Mesodermal cell (in vitro differentiated cells): ENCODE measurements at regions not wholly inside any gene's neighbourhood (a gene's known extent, or its start where the extent isn't known, plus 50 kb on each side); places are given as distances from the start of the nearest gene placed in this dataset.
"Not testable (repeated sequence)": the region's sequence is repeated elsewhere in the genome, so short reads cannot be mapped to it uniquely, and the experiment has no call there.

Experiments used
- H3K27ac ChIP-seq: 2 replicates; pipeline ENCODE4 v1.7.0; 2013; ENCODE audit warnings: mild to moderate bottlenecking, low read depth, low read length, moderate library complexity; ENCODE audit not compliant: severe bottlenecking
- H3K36me3 ChIP-seq: 2 replicates; pipeline ENCODE4 v1.7.1; 2013; ENCODE audit warnings: mild to moderate bottlenecking, low read length, moderate library complexity; ENCODE audit not compliant: control insufficient read depth, insufficient read depth
- H3K4me1 ChIP-seq: one replicate; pipeline ENCODE4 v1.7.1; 2013; ENCODE audit warnings: mild to moderate bottlenecking, low read length; ENCODE audit not compliant: insufficient read depth, control insufficient read depth, poor library complexity, severe bottlenecking
- H3K4me3 ChIP-seq: 2 replicates; pipeline ENCODE4 v1.7.0; 2013; ENCODE audit warnings: low read length, control low read depth, mild to moderate bottlenecking; ENCODE audit not compliant: insufficient read depth, poor library complexity, severe bottlenecking; ENCODE audit errors: extremely low read depth
- H3K9me3 ChIP-seq: 2 replicates; pipeline ENCODE4 v1.7.1; 2013; ENCODE audit warnings: mild to moderate bottlenecking, low read length, moderate library complexity; ENCODE audit not compliant: control insufficient read depth
- WGBS, 2 experiments: methylation state at CpG; one replicate each; pipeline ENCODE4 v1.1.5; 2013; ENCODE audit warnings: missing lambda C conversion rate in 2 of 2; ENCODE audit not compliant: insufficient coverage in 2 of 2; 5-methylcytosine and 5-hydroxymethylcytosine counted together

DNA sequence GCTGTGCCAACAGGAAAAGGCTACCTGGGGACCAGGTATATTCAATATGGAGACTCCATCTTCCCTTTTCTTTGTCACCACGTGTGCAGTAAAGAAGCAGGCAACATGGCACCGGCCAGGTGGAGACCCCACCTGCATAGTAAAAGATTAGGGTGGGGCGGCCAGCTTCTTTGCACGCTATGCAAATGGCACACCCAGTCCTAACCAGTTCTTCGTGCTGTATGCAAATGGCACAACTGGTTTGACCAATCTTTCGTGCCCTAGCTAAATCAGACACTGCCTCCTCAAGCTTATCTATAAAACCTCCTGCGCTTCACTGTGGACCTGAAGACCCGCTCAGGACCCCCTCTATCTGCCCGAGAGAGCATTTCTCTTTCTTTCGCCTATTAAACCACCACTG, 88.8 kb upstream of the EZR start:
- H3K36me3 ChIP-seq = no peaks in the 10 kb centered on the region
- H3K4me3 ChIP-seq = no peak overlapping the region
- H3K9me3 ChIP-seq = peaks cover 13% of the 10 kb centered on the region
- peaks cover 15% of the 10 kb centered on the region for H3K4me1 ChIP-seq
- 90 to 94% methylated on average over 9 to 10 of the region's 10 CpGs for WGBS, 2 experiments
- H3K27ac ChIP-seq = no peak overlapping the region

DNA sequence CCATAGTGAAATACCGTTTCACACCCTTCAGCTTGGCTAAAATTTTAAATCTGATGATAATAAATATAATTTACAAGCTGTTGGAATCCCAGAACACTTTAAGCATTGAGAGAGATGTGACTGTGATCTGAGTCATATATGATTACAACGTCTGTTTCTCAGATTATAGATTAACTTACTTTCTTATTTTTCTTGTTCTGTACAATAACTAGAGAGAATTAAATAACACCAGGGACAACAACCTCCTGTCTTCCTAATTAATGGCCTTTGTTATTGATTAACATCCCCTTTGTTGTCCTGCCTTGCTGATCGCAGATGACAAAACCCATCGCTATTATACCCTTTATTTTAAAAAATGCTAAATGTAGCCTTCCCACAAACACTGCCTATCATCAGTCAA, 87.8 kb upstream of the EZR start:
- peaks cover 13% of the 10 kb centered on the region for H3K9me3 ChIP-seq
- 90% methylated on average over 2 of the region's 4 CpGs for WGBS, 2 experiments
- no peak overlapping the region for H3K4me3 ChIP-seq
- H3K4me1 ChIP-seq = peaks cover 15% of the 10 kb centered on the region
- H3K36me3 ChIP-seq = no peaks in the 10 kb centered on the region
- no peak overlapping the region for H3K27ac ChIP-seq

DNA sequence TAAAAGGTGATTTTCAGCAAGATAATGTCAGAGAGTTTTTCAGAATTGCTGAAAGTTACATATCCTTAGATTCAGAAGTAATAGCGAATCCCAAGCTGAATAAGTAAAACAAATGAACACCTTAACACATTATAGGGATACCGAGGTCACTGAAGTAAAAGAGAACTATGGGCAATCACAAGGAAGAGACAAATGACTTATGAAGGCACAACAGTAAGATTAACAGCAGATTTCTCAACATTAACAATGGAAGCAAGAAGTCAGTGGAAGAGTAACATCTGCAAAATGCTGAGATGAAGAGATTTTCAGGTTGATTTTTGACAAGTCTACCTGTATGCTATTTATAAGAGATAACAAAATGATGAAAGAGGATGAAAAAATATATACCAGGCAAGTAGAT, 86.1 kb upstream of the EZR start:
- Histone ChIP-seq H3K4me1 (peaks cover 6% of the 10 kb centered on the region), H3K4me3 (no peak overlapping the region), H3K9me3 (peaks cover 13% of the 10 kb centered on the region), H3K27ac (no peak overlapping the region), H3K36me3 (no peaks in the 10 kb centered on the region)
- WGBS, 2 experiments = 67% methylated on average over 1 of the region's 2 CpGs; no CpG with 5 or more reads in 1 of the 2 experiments

DNA sequence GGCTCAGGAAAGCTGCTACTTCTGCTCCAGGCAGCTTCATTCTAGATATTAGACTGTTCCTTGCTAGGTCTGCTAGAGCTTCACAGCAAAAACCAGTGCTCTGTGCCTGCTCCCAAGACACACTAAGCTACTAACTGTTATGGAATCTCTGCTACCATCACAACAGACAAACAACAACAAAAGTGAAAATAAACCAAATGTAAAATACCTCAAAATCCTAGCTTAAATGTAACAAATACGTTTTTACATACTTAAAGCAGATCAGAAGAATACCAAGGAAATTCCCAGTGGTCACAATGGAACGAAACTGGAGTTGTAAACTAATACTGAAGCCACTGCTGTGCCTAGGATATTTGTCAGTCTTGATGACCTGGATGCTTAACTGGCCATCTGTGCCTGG, 84.6 kb upstream of the EZR start:
- H3K4me3 ChIP-seq = no peak overlapping the region
- WGBS, 2 experiments = 75 to 100% methylated on average over 2 of the region's 2 CpGs
- H3K27ac ChIP-seq = no peak overlapping the region
- no peaks in the 10 kb centered on the region for H3K36me3 ChIP-seq
- H3K4me1 ChIP-seq = no peaks in the 10 kb centered on the region
- peaks cover 13% of the 10 kb centered on the region for H3K9me3 ChIP-seq

DNA sequence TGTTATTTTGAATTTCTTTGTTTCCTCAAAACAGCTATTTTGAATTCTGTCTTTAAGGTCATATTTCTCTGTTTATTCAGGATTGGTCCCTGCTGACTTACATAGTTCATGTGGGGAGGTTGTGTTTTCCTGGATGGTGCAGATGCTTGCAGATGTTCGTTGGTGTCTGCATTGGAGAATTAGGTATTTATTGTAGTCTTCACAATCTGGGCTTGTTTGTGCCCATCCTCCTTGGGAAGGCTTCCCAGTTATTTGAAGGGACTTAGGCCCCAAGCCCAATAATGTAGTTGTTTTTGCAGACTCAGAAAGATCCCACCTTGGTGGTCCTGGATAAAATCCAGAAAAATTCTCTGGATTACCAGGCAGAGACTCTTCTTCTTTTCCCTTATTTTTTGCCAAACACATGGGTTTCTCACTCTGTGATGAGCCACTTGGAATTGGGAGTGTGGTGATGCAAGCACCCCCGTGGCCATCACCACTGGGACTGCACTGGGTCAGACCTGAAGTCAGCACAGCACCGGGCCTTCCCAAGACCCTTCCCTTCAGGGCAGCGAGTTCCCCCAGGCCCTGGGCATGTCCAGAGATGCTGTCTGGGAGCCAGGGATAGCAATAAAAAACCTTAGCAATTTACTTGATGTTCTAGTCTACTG, 81.6 kb upstream of the EZR start:
- no peaks in the 10 kb centered on the region for H3K4me1 ChIP-seq
- H3K27ac ChIP-seq = no peak overlapping the region
- WGBS, 2 experiments = 89 to 90% methylated on average over 2 to 3 of the region's 4 CpGs
- H3K4me3 ChIP-seq = no peak overlapping the region
- H3K36me3 ChIP-seq = no peaks in the 10 kb centered on the region
- peaks cover 8% of the 10 kb centered on the region for H3K9me3 ChIP-seq

DNA sequence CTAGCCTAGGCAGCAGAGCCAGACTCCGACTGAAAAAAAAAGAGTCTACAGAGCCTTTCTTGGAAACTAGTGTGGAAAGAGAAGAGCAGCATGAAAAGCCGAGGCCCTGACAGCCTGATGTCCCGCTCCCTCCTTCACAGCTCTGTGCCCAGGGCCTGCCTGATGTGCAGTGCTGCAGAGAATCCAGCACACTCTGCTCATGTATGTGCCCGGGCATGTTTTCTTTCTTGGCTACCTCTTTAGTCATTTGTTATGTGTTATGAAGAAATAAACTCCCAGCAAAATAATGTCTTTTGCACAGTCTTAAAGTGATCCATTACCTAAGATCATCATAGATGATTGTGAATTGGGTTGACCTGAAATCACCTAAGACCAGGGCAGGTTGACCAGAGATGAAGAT, 78.1 kb upstream of the EZR start:
- no peak overlapping the region for H3K4me3 ChIP-seq
- 88 to 89% methylated on average over 3 of the region's 4 CpGs for WGBS, 2 experiments

DNA sequence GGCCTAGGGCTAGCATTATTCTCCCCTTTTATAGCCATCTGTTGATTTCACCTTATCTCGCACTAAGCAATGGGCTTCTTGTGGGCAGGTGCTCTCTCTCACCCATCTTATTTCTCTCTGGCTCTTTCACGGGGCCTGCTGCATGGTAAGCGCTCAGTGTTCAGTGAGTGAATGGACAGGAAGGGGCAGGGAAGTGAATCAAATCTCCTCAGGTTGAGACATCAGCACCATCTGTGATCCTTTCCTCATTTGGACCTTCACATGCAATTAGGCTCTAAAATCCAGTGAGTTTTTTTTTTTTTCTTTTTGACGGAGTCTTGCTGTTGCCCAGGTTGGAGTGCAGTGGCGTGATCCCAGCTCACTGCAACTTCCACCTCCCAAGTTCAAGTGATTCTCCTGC, 76.5 kb upstream of the EZR start:
- WGBS, 2 experiments = 82 to 90% methylated on average over 2 to 3 of the region's 5 CpGs
- no peak overlapping the region for H3K4me3 ChIP-seq

More for the DNA sequence above, 78.1 kb upstream of the EZR start:
- H3K9me3 ChIP-seq = no peaks in the 10 kb centered on the region
- peaks cover 8% of the 10 kb centered on the region for H3K4me1 ChIP-seq
- H3K27ac ChIP-seq = no peak overlapping the region
- H3K36me3 ChIP-seq = no peaks in the 10 kb centered on the region

DNA sequence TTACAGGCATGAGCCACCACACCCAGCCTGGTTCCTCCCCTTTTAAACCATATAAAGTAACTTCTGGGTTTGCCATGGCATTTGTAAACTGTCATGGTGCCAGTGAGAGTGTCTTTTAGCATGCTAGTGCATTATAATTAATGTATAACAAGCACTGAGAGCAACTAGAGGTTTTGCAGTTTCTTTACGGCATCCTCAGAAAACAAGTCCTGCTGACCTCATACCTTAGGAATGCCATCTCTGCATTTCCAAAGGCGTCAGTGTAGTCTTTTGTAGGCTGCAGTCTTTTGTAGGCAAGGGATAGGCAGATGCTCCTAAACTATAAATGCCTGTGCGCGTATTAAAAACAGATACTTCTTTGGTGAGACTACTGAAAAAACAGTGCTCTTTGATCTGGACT, 75.0 kb upstream of the EZR start:
- H3K27ac ChIP-seq = peak overlapping the region; percentile 43
- H3K9me3 ChIP-seq = no peaks in the 10 kb centered on the region
- H3K4me3 ChIP-seq = no peak overlapping the region
- H3K4me1 ChIP-seq = peaks cover 8% of the 10 kb centered on the region
- no peaks in the 10 kb centered on the region for H3K36me3 ChIP-seq
- 33 to 36% methylated on average over 3 to 4 of the region's 4 CpGs for WGBS, 2 experiments

More for the DNA sequence above, 76.5 kb upstream of the EZR start:
- no peak overlapping the region for H3K27ac ChIP-seq
- no peaks in the 10 kb centered on the region for H3K9me3 ChIP-seq
- peaks cover 8% of the 10 kb centered on the region for H3K4me1 ChIP-seq
- no peaks in the 10 kb centered on the region for H3K36me3 ChIP-seq

DNA sequence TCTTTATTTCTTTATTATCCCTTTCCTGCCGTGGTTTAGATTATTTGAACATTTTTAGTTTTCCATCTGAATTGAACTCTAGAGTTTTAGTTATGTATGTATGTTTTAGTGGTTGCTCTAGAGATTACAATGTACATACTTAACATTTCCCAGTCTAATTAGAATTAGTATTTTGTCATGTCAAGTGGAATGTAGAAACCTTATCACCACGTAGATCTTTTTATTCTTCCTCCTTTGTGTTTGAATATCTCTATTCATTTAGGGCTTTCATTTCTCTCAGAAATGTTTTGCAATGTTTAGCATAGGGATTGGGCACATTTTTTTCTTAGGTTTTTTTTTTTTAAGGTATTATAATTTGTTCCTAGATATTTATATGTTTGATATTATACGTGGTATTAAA, 73.1 kb upstream of the EZR start:
- Histone ChIP-seq H3K4me1 (peaks cover 8% of the 10 kb centered on the region), H3K36me3 (no peaks in the 10 kb centered on the region), H3K4me3 (no peak overlapping the region), H3K9me3 (no peaks in the 10 kb centered on the region), H3K27ac (no peak overlapping the region)
- no CpG with 5 or more reads among the region's 3 CpGs for WGBS, 2 experiments

DNA sequence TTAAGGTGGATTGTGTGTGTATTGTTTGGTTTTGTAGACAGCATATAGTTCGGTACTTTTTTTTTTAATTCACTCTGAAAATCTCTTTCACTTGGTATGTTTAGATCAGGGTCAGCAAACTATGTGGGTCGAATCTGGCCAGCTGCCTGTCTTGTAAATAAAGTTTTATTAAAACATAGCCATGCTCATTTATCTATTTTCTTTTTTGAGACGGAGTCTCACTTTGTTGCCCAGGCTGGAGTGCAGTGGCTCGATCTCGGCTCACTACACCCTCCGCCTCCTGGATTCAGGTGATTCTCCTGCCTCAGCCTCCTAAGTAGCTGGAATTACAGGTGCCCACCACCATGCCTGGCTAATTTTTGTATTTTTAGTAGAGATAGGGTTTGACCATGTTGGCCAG, 72.4 kb upstream of the EZR start:
- not testable (repeated sequence) for H3K9me3 ChIP-seq, H3K4me1 ChIP-seq, H3K36me3 ChIP-seq, H3K4me3 ChIP-seq, H3K27ac ChIP-seq
- WGBS, 2 experiments = 98 to 100% methylated on average over 4 of the region's 6 CpGs

DNA sequence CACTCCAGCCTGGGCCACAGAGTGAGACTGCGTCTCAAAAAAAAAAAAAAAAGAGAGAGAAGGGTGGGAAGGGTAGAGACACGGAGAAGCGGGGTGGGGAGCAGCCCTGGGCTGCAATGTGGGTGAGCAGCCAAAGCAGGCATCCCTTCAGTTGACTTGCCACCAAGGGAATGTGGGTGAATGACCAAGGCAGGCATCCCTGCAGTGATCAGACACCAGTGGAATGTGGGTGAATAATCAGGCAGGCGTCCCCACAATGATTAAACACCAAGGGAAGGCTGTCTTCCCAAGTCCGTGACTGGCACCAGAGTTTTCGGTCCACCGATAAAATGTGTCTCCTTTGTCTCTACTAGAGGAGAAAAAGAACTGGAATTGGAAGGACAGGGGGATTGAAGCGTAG, 69.0 kb upstream of the EZR start:
- not testable (repeated sequence) for H3K9me3 ChIP-seq, H3K27ac ChIP-seq, H3K4me1 ChIP-seq, H3K36me3 ChIP-seq, H3K4me3 ChIP-seq
- 94 to 96% methylated on average over 5 to 8 of the region's 8 CpGs for WGBS, 2 experiments
